ENCODE measurements at regions not wholly inside any gene's neighbourhood (a gene's known extent, or its start where the extent isn't known, plus 50 kb on each side); places are given as distances from the start of the nearest gene placed in this dataset.

- CTCF ChIA-PET = no interaction called here
- RAD21 ChIA-PET (ENCODE audit: low non-redundant PET in 1 of 2, low total read pairs in 2 of 2, uncharacterized antibody in 2 of 2, unreplicated experiment in 2 of 2) = no interaction called here
- DNase-seq (ENCODE audit: low read depth, low spot score) (no peak), ATAC-seq (no peak)
- no TSS peak for BruUV-seq (replicated peaks)
- POLR2A ChIA-PET = no interaction called here
- no peaks in the 10 kb centered on the region for H3K27me3 ChIP-seq (ENCODE audit: insufficient read depth, low read length)
- no peak overlapping the region for H3K27ac ChIP-seq (ENCODE audit: low read depth, low read length)
- intact Hi-C loops (cut with micrococcal nuclease) = no loop called here
- no peaks in the 10 kb centered on the region for H3K4me1 ChIP-seq (ENCODE audit: control insufficient read depth in 1 of 2, insufficient read depth in 2 of 2, low read length in 2 of 2)
- H3K4me2 ChIP-seq (ENCODE audit: low read length) = no peak overlapping the region
- H3K36me3 ChIP-seq (ENCODE audit: control insufficient read depth in 1 of 2, insufficient read depth in 2 of 2, low read length in 2 of 2) = no peaks in the 10 kb centered on the region
- H3K9me2 ChIP-seq (ENCODE audit: insufficient read depth) = no peaks in the 10 kb centered on the region
- no peaks in the 10 kb centered on the region for H4K20me1 ChIP-seq (ENCODE audit: insufficient read depth)
- no peak overlapping the region for H3K4me3 ChIP-seq (replicated peaks in 1 of 2; ENCODE audit: low read depth in 1 of 2, low read length in 2 of 2)
- no peaks in the 10 kb centered on the region for H3K9me3 ChIP-seq (ENCODE audit: control insufficient read depth in 1 of 2, insufficient read depth in 1 of 2, low read depth in 1 of 2, low read length in 2 of 2)
- TF ChIP-seq ZFX (IDR thresholded peaks at IDR 0.05) = no peak
- no peak for TF ChIP-seq TCF7L2 (IDR thresholded peaks at IDR 0.05; ENCODE audit: borderline replicate concordance, extremely low read depth, insufficient read depth, insufficient read length)
- TF ChIP-seq EZH2 (IDR thresholded peaks at IDR 0.05) = no peak
- no peak for TF ChIP-seq REST (IDR thresholded peaks at IDR 0.05; ENCODE audit: low read depth)
- TF ChIP-seq FOSL1 (IDR thresholded peaks at IDR 0.05; ENCODE audit: low read depth) = no peak
- TF ChIP-seq ZBTB33 (IDR thresholded peaks at IDR 0.05; ENCODE audit: extremely low read depth, insufficient replicate concordance, low read length) = no peak
- H3K9ac ChIP-seq (ENCODE audit: low read length) = no peak overlapping the region
- no peaks in the 10 kb centered on the region for H3K79me2 ChIP-seq (ENCODE audit: insufficient read depth, low read length)
- no peak overlapping the region for H2AFZ ChIP-seq (ENCODE audit: low read depth, low read length, poor library complexity, severe bottlenecking)
These were observed 325.6 kb downstream of the SS18 start for GRCh38 chr18:25764777-25765176.

Measured in HCT116 (cell line).